ENCODE measurements at regions not wholly inside any gene's neighbourhood (a gene's known extent, or its start where the extent isn't known, plus 50 kb on each side); places are given as distances from the start of the nearest gene placed in this dataset.
"Not testable (repeated sequence)": the region's sequence is repeated elsewhere in the genome, so short reads cannot be mapped to it uniquely, and the experiment has no call there.

DNA sequence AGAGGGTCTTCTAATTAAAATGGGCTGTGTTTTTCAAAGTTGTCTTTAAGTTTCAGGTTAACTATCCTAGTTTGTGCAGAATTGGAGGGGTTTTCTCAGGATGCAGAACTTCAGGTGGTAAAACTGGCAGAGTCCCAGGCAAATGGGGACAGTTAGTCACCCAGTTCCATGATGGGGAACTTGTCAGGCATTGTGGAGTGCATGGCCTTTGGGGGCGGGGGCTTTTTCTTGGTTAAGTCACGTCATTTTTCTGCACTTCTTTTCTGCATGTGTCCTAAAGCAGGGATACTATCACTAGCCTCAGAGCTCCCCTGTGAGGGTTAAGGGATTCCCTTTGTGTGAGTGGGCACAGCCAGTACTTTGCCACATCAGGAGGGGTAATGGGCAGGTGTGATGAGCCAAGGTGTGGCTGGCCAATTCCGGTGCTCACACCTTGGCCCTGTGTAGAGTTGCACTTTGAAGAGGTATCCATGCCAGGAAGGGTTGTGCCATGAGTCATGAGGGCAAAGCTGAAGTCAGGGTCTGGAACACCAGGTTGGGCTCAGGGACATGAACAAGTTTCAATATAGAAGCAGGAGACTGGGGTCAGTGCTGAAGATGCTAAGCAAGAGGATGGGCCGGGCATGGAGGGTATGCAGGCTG, 126.0 kb upstream of the RREB1 start:
- no peak for DNase-seq

DNA sequence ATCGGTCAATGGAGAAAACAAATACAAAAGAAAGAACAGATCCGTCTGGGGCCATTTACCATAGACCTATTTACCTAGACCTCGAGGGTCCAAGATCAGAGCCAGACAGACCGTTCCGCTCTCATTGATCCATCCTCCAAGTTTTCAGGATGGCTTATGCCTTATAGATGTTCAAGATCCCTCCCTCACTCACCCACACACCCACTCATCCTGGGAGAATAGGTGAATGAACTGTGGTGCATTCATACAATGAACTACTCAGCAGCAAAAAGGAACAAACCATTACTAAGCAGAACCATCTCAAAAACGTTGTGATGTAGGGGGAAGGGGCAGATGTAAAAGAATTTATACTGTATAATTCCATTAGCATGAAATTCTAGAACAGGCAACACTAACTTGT, 125.1 kb upstream of the RREB1 start:
- DNase-seq = no peak

DNA sequence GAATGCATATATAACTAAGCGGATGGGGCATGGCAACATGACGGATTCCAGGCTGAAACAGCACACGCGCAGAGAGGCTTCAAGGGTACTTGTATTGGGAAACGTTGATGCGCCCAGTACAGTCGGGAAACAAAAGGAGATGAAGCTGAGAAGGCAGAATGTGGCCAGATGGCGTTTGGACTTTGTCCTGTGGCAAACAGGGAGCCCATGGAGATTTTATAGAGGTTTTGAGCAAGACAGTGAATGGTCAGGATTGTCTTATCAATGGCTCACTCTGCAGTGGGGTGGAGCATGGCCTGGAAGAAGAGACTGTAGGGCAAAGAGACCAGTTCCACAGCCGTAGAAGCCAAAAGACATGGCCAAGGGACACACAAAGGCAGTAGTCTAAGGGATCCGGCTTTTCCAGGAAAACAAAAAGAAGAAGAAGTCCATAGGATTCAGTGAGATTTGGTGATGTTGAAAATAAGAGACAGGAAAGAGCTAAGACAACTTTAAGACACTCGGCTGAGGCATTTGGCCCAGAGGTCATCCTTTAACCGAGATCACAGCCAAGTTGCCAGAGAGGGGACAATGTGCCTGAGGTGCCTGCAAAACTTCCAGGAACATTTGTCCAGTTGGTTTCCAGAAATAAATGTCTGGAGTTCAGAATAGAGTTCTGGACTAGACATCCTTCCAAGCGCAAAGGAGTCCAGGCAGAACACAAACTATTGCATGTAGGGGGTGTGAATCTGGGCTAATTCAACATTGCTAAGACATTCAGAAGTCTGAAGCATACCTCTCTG, 123.0 kb upstream of the RREB1 start:
- no peak for DNase-seq

DNA sequence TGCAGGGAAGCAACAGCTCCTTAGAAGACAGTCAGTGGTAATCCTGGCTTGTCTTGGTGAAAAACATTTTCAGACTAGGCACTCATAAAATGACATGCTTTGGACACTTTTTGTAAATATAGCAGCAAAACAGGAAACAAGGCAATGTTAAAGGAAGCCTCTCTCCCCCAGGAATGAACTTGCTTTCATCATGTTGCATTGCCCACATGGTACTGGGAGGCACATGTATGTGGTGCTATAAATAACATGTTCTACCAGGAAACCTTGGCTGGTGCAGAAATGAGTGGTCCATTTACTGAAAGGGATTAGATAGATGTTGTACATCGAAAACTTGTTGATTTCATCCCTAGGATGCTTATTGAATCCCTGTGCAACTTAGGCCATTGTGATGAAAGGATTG, 121.4 kb upstream of the RREB1 start:
- no peak for DNase-seq

DNA sequence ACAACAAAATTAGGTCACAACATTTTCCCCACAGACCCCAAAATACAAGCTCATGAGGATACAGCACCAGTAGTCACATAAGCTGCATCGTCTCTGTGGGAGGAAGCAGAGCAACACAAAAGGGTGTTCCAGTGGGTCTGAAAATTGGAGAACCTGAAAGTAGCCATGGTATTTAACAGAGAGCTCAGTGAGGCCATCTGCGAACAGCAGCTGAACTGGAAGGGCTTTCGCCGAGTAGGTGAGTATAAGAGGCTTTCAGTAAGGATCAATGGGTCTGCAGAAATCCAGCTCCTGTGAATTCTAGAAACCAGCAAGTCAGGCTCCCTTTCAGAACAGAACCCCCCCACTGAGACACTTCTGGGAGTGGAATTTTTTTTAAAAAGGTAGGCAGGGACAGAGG, 120.0 kb upstream of the RREB1 start:
- no peak for DNase-seq

DNA sequence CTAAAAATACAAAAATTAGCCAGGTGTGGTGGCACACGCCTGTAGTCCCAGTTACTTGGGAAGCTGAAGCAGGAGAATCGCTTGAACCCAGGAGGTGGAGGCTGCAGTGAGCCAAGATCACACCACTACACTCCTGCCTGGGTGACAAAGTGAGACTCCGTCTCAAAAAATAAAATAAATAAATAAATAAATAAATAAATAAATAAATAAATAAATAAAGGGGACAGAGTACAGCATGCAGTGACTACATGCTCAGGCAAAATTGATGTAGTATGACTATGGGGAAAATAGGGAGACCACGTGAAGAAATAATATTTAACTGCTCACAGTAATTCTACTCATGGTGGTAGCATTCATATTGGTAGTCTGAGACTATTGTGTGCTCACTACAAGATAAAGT, 117.7 kb upstream of the RREB1 start:
- DNase-seq = not testable (repeated sequence)

DNA sequence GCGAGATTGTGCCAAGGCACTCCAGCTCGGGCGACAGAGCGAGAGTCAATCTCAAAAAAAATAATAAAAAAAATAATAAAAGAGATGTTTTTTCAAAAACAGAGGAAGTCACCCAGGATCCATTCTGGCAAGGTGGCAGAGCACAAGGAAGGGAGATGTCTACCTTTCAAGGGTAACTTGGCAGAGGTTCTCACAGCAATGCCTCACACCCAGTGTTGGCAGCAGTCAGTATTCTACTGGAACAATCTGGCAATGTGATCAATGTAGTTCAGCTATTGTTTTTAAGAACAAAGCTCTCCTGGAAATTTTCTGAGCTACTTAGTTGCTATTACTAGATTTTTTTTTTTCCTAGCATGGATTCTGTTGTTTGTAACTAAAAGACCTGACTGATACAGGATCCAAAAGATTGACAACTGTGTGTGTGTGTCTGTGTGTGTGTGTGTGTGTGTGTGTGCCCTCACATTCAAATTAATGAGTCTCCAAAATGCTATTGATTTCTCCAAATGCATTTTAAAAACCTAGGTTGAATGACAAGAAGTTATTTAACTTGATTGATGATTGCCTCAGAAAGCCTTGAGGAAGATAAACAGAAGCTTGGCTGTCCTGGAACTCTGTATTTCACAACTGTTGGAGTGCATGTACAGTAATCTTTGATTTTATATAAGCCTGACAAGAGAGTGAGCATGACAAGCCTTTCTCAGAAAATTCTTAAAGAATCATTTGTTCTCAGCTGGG, 114.1 kb upstream of the RREB1 start:
- no peak for DNase-seq

DNA sequence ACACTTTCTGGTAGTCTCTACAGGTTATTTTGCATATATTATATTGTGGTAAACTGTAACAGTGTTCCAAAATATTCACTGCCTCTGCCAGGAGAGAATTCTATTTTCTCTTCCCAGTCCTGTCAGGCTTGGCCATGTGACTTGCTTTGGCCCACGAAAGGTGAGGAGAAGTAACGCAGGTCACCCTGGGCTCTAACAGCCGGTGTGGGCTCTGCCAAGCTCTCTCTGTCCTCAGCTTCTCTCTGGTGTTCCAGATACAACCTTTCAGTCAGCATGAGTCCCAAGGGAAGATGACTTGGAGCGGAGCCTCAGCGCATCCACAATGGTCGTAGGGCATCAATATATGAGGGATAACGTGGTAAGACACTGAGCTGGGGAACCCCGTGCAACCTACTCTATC, 113.0 kb upstream of the RREB1 start:
- DNase-seq = no peak

DNA sequence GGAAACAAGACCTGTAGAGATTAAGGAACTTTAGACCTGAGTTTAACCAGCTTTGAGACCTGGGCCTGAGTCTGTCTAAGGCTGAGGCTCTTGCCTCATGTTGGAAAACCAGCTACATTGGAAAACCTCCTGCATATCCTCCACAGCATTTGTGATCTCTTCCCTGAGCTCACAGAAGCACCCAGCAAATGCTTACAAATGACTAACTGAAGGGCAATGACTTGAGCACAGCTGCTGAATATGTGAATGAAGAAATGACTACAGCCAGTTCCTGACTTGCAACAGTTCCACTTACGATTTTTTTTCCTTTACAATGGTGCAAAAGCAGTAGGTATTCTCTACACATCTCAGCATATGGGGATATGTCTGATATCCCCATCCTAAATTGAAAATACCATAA, 112.4 kb upstream of the RREB1 start:
- no peak for DNase-seq

DNA sequence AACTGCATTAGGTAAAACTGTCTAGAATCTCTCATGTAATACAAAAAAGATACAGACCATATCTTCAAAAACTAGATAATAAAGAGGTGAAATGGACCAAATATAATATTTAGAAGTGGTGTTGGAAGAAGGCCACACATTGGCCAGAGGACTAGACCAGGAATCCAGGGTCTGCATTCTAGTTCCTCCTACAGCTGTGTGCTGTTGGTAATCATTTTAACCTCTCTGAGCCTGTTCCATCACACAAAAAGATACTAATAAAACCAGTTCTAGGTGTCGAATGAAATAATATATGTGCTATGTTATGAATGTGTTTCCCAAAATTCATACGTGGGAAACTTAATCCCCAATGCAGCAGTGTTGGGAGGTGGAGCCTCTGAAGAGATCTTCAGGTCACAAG, 111.6 kb upstream of the RREB1 start:
- no peak for DNase-seq

DNA sequence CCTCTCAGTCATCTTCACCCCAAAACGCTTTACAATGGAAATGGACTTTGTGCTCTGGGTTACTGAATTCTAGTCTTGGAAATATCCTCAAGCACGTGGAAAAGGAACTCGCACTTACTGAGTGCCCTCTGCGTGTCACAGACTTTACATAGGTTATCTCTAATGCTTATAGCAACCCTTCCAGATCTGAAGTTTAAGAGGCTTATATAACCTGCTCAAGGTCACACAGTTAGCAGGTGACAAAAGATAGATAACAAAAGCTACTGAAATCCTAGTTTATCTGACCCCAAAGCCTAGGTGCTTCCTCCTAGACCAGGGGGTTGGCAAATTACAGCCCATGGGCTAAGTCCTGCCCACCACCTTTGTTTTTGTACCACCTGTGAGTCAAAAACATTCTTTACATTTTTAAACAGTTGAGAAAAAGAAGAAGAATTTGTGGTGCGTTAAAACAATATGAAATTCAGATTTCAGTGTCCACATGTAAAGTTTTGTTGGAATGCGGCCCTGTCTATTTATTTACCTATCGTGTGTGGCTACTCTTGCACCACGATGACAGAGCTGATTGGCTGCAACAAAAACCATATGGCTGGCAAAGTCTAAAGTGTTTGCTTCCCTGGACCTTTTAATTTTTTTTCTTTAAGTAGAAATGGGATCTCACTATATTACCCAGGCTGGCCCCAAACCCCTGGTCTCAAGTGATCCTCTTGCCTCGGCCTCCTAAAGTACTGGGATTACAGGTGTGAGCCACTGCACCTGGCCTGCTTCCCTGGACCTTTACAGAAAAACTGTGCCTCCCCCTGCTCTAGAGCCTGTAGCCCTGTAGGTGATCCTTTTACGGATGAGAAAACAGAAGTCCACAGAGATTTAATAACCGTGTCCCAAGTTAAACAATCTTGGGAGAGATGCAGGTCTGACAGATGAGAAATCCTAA, 110.2 kb upstream of the RREB1 start:
- DNase-seq = no peak

DNA sequence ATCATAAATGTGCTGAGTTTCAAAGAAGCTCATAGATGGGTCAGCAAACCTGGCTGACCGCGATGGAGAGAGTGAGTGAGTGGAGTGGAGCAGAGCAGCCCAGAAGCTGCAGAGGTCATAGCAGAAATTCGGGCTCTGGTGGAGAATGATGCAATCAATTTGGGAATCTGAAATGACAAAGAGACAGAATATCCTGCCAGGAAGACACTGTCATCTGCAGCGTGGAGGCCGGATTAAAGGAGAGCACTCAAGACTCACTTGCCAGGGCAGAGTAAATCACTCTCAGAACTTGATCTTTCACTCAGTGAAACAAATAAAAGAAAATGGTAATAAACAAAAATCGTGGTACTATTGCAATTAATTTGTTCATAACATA, 109.6 kb upstream of the RREB1 start:
- no peak for DNase-seq

DNA sequence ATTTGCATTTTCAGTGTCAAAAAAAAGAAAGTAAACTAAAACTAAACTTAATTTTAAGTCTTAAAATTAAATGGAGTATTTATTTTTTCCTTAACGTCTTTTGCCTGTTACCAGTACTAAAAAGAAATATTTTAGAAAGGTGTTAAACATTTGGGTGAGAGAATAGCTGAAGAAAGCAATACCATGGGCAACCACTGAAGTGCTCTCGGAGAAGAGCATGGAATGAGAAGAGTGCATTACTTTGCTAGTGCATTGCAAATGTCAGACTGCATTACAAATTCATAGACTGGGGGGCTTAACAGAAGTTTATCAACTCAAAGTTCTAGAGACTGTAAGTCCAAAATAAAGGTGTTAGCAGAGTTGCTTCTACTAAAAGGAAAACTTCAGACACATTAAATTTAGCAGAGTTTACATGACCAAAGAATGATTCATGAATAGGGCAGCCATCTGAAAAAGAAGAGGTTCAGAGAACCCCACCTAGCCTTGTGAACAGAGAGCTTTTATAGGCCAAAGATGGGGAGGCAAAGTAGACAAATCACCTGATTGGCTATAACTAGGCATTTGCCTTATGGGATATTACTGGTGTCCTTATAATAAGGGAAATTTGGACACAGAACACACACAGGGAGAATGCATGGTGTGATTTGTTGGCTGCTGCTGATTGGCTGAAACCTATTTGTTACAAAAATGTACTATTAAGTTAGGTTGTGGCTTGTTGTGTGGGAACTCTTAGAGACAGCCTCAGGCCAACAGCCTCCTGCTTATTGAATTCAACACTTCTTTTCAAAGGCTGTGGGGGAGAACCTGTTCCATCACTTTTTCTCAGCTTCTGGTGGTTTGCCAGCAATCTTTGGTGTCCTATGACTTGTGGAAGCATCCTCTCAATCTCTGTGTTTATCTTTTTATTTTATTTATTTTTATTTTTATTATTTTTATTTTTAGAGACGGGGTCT, 106.7 kb upstream of the RREB1 start:
- no peak for DNase-seq

DNA sequence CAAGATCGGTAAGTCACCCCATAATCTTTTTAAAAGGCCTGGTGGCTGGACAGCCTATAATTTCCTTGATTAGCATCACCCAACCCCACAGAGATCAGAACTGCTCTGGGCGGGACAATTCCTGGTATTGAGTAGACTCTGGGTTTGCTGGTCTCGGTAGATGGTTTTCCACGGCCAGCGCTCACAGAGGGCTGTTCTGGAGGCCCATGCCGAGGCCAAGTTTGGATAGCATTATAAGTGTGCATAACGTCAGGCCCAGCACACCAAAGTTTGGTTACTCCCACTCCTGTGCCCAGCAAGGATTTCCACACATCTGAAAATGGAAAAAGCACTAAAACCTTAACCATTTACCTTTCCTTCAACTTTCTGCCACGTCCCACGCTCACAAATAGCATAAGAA, 104.7 kb upstream of the RREB1 start:
- DNase-seq = no peak

DNA sequence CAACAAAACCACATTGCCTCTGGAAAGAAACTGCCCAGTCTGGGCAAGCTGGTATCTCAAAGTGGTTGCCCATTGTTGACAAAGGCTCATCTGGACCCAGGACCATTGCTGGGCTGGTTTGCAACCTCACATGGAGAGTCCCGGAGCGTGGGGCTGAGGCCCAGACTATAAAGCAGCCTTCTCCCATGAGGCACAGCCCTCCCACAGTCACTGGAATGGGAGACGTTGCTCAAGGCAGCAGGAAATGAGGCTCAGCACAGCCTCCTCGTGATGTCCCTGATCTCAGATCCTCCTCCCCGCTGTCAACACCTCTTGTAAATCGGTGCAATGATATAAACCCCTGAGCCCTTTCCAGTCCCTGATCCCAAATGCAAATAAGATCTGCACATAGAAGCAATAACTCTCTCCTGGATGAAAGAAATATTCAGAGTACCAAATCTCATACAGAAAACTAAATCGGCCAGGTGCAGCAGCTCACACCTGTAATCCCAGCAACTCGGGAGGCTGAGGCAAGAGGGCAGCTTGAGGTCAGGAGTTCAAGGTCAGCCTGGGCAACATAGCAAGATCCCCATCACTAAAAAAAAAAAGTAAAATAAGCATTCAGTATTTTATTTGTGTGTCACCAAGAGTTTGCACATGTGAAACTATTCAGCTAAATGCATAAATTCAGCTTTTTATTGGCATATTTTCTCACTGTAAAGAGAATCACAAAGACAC, 103.0 kb upstream of the RREB1 start:
- DNase-seq = no peak

DNA sequence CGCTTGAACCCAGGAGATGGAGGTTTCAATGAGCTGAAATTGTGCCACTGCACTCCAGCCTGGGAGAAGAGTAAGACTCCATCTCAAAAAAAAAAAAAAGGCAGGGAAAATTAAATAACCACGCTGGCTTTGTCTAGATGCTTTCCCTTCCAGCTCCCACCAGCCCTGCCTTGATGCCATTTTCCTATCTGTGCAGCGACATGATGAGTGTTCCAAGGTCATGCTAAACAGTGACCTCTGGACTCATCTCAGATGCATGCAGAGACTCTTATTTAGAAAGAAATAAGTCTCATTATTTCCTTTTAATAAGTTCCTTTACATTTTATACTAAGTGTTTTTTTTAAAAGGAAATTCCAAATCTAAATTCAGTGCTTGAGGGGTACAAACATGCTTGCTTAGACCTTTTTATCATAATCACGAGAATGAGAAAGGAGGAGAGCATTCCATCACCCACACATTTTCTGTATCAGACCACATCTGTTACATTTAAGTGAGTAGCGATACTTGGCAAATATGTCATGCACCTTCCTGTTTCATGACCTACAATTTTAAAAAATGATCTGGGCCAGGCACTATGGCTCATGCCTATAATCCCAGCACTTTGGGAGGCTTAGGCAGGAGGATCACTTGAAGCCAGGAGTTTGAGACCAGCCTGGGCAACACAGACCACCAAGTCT, 101.1 kb upstream of the RREB1 start:
- no peak for DNase-seq

DNA sequence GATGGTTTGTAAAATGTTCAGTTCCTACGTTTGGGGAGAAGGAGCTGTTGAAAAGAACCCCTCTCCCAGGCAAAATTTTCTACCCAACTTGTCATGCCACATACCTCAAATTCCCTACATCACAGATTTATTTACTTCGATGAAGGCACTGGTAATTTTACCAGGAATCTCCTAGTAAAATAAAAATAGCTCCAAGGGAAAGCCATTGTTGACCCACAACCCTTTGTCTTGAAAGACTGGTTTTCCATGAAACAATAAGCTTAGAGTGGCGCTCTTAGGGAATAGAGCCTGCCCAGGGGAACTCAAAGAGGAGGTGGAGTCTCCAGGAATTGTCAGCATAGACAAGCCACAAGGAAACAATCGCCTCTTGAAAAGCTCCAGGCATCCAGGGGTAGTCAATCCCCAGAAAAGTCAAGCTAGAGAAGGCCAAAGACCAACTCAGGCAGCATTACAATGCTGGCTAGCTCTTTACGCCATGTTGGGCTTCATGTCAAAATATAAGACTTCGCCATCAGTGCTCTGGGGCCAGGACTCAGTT, 99.2 kb upstream of the RREB1 start:
- DNase-seq = no peak

DNA sequence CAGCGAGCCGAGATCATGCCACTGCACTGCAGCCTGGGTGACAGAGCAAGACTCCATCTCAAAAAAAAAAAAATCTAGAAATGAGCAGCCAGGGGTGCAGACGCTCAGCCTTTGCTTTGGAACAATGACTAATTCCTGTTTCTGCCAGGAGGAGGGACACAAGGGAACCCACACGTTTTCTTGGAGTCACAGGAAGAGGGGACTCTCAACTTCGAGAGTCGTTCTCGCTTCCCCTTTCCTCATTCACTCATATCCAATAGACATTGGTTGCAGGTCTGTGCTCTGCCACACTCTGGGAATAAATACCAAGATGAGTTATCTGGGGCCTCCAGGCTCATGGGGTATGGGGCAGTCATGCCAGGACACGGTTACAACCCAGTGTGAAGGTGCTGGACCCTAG, 91.5 kb upstream of the RREB1 start:
- DNase-seq = no peak

DNA sequence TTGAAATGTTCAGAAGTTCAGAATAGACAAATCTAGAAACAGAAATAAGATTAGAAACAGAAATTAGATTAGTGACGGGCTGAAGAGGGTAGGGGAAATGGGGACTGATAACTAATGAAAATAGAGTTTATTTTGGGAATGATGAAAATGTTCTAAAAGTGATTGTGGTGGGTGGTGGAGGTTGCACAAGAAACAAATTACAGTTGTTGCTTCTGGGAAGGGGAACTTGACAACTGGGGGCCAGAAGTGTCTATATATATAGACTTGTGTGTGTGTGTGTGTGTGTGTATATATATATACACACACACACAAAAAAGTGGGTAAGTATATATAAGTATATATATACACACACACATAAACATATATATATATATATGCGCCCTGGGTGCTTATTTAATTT, 86.5 kb upstream of the RREB1 start:
- no peak for DNase-seq

DNA sequence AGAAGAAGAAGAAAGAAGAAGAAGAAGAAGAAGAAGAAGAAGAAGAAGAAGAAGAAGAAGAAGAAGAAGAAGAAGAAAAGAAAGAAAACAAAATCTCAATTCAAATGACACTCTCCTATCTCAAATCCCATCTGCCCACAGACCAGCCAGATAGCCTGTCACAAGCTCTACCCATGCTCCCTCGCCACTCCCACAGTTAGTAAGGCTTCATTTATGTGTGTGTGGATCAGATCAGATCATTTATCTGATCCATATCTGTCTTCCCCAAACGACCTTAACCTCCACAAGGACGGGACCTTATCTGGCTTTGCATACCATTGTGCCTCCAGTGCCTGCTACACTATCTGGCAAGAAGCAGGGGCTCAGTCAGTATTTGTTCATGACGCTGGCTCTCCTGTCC, 81.9 kb upstream of the RREB1 start:
- no peak for DNase-seq
